Activated naive CD8-positive, alpha-beta T cell treated with anti-CD3 and anti-CD28 coated beads for 36 hours (primary cell): ENCODE measurements at regions not wholly inside any gene's neighbourhood (a gene's known extent, or its start where the extent isn't known, plus 50 kb on each side); places are given as distances from the start of the nearest gene placed in this dataset.
"Not testable (repeated sequence)": the region's sequence is repeated elsewhere in the genome, so short reads cannot be mapped to it uniquely, and the experiment has no call there.

ENCODE experiments used
- DNase-seq: peaks from one replicate; pipeline ENCODE4 v3.0.0; 2021
- H3K27ac Mint-ChIP-seq: one replicate; pipeline ENCODE4 v1.8.0; 2022; ENCODE audit warnings: mild to moderate bottlenecking, moderate library complexity, mixed read lengths
- H3K27me3 Mint-ChIP-seq: one replicate; pipeline ENCODE4 v1.8.0; 2022; ENCODE audit warnings: mild to moderate bottlenecking, mixed read lengths
- H3K36me3 Mint-ChIP-seq: one replicate; pipeline ENCODE4 v1.8.0; 2021; ENCODE audit warnings: mild to moderate bottlenecking, mixed read lengths
- H3K4me1 Mint-ChIP-seq: one replicate; pipeline ENCODE4 v1.8.0; 2021; ENCODE audit warnings: mixed read lengths
- H3K4me3 Mint-ChIP-seq: one replicate; pipeline ENCODE4 v1.8.0; 2022; ENCODE audit warnings: mild to moderate bottlenecking, moderate library complexity, mixed read lengths
- H3K9me3 Mint-ChIP-seq: one replicate; pipeline ENCODE4 v1.8.0; 2022; ENCODE audit warnings: mixed read lengths

DNA sequence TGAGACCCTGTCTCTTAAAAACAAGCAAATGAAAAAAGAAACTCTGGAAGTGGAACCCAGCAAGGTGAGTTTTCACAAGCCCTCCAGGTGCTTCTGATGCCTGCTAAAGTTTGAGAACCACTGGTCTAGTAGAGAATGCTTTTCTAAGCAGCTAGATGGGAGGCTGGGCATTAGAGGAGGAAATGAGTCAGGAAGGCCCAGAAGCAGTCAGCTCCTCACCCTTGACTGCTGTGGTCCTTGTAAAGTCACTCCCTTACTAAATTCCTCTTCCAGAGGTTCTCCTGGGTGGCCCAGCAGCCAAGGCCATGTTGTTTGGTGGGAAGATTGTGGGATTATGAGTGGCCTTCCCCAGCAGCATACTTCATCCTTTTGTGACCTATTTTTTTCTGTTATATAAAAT, 52.0 kb upstream of the FYN start:
- no peak overlapping the region for H3K4me3 Mint-ChIP-seq
- no peak overlapping the region for H3K27ac Mint-ChIP-seq
- H3K4me1 Mint-ChIP-seq, result peaks cover 28% of the 10 kb centered on the region
- H3K27me3 Mint-ChIP-seq, result no peaks in the 10 kb centered on the region
- H3K9me3 Mint-ChIP-seq, result no peaks in the 10 kb centered on the region
- H3K36me3 Mint-ChIP-seq, result no peaks in the 10 kb centered on the region
- DNase-seq, result no peak

DNA sequence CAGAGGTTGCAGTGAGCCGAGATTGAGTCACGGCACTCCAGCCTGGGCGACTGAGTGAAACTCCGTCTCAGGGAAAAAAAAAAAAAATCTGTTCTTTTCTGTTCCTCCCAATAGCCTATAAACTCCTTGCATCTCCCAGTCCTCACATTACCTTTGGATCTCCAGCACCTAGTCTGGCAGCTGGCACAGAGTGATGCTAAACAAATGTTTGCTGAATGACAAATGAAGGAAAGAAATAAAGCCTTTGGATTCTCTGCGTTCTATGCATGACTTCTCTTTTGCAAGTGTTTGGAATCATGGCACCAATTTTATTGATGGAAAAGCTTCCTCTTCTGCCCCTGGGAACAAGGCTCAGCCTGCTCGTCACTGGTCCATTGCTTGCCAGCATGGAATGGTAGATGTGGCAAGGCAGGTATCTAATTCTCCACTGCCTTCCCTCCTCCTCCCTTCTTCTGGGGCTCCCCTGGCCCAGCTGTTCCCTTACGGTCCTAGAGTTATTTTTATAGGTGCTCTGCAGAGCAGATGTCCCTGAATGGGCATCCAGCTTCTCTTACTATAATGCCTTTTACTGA, 53.6 kb upstream of the FYN start:
- H3K27ac Mint-ChIP-seq, result no peak overlapping the region
- peaks cover 4% of the 10 kb centered on the region for H3K36me3 Mint-ChIP-seq
- H3K9me3 Mint-ChIP-seq, result peaks cover 9% of the 10 kb centered on the region
- DNase-seq, result no peak
- no peak overlapping the region for H3K4me3 Mint-ChIP-seq
- H3K27me3 Mint-ChIP-seq, result no peaks in the 10 kb centered on the region
- peaks cover 28% of the 10 kb centered on the region for H3K4me1 Mint-ChIP-seq

DNA sequence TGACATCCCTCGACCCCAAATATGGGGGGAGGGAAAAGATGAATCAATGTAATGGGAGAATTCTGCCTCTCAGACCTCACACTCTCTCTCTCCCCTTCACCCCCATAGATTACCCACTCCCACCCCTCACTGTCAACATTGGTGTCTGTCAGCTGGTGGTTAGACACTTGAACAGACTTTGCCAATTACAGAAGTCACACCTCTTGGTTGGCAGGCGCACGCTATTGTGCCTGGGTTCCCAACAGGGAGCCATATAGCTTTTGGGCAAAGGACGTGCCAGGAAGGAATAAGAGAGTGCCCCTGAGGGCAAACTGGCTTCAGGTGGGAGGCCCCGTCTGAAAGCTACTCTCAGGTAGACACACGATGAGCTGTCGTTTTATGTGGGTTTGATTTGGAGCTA, 54.1 kb upstream of the FYN start:
- DNase-seq, result no peak
- Mint-ChIP-seq H3K9me3 (peaks cover 14% of the 10 kb centered on the region), H3K36me3 (peaks cover 9% of the 10 kb centered on the region), H3K4me1 (peaks cover 24% of the 10 kb centered on the region), H3K27me3 (no peaks in the 10 kb centered on the region), H3K27ac (no peak overlapping the region), H3K4me3 (no peak overlapping the region)

DNA sequence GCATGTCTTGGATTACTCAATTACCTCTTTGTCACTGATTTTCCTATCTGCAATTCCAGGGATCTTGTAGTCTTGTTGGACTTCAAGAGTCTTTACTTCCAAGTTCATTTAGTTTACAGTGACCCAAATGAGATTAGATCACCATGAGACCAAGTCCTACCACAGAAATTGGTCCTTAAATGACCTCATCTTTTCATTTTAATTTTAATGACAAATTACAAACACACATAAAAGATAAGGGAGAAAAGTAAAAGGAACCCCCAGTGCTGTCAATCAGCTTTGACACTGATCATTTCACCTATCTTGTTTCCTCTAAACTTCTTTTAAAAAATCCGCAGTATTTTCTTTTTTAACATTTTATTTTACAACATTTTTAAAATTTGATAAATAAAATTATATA, 54.9 kb upstream of the FYN start:
- Mint-ChIP-seq H3K27me3 (no peaks in the 10 kb centered on the region), H3K27ac (no peak overlapping the region), H3K36me3 (peaks cover 11% of the 10 kb centered on the region), H3K4me3 (no peak overlapping the region), H3K4me1 (peaks cover 16% of the 10 kb centered on the region), H3K9me3 (peaks cover 20% of the 10 kb centered on the region)
- no peak for DNase-seq

DNA sequence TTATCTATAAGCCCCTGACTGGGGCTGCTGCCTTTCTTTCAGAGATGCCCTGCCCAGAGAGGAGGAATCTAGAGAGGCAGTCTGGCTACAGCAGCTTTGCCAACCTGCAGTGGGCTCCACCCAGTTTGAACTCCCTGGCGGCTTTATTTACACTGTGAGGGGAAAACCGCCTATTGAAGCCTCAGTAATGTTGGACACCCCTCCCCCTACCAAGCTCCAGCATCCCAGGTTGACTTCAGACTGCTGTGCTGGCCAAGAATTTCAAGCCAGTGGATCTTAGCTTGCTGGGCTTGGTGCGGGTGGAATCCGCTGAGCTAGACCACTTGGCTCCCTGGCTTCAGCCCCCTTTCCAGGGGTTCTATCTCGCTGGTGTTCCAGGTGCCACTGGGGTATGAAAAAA, 61.4 kb upstream of the FYN start:
- not testable (repeated sequence) for DNase-seq, H3K27me3 Mint-ChIP-seq, H3K27ac Mint-ChIP-seq, H3K4me3 Mint-ChIP-seq, H3K4me1 Mint-ChIP-seq
- peaks cover 23% of the 10 kb centered on the region for H3K9me3 Mint-ChIP-seq
- peaks cover 11% of the 10 kb centered on the region for H3K36me3 Mint-ChIP-seq

DNA sequence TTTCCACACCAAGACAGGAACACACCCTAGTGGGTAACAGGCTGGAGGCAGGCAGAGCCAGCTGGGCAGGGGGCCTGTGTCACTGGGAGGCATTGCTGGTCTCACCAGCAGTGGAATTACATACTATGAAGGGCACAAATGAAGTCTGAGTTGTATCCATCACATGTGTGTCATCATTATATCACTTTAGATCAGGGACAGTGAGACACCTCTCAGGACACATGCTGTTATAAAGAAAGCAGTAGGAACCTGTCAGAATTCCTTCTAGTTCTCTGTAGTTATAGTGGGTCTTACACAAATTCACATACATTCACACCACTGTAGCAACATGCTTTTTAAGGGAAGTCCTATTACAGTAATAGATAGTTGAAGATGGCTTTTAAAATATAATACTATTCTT, 63.5 kb upstream of the FYN start:
- no peaks in the 10 kb centered on the region for H3K4me1 Mint-ChIP-seq
- peaks cover 8% of the 10 kb centered on the region for H3K36me3 Mint-ChIP-seq
- H3K4me3 Mint-ChIP-seq, result no peak overlapping the region
- no peaks in the 10 kb centered on the region for H3K27me3 Mint-ChIP-seq
- no peak overlapping the region for H3K27ac Mint-ChIP-seq
- peaks cover 15% of the 10 kb centered on the region for H3K9me3 Mint-ChIP-seq
- DNase-seq, result no peak

DNA sequence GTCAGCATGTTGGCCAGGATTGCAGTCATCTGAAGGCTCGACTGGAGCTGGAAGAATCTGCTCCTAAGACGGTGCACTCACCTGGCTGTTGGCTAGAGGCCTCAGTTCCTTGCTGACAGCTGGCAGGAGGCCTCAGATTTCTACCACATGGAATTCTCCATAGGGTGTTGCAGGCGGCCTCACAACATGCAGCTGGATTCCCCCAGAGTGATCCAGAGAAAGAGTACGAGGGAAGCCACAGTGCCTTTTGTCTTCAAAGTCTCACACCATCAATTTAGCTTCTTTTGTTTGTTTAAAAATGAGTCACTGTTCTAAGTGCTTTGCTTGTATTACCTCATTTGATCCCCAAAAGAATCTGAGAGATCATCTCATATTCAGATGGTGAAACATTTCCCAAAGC, 65.5 kb upstream of the FYN start:
- H3K4me3 Mint-ChIP-seq, result no peak overlapping the region
- H3K27me3 Mint-ChIP-seq, result no peaks in the 10 kb centered on the region
- DNase-seq, result no peak
- H3K9me3 Mint-ChIP-seq, result peaks cover 4% of the 10 kb centered on the region
- no peaks in the 10 kb centered on the region for H3K36me3 Mint-ChIP-seq
- H3K4me1 Mint-ChIP-seq, result no peaks in the 10 kb centered on the region
- no peak overlapping the region for H3K27ac Mint-ChIP-seq

DNA sequence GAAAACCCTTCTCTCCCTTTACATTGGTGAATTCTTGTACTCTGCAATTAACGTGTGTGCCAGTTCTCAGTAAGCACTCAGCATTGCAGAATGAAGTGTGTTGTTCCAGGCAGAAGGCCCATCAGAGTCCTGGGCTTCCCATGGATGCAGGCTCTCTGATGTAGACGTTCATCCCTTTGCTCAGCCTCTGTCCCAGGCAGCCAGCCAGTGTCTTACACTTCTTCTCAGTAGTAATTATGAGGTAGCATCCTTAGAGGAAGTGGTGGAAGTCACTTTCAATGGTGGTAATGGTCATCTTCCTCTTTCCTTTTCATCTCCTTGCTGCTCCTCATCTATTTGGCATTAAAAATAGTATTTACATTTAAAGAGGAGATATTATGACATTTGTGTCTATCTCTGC, 66.7 kb upstream of the FYN start:
- Mint-ChIP-seq H3K4me1 (no peaks in the 10 kb centered on the region), H3K27me3 (no peaks in the 10 kb centered on the region), H3K36me3 (no peaks in the 10 kb centered on the region), H3K27ac (no peak overlapping the region), H3K4me3 (no peak overlapping the region), H3K9me3 (peaks cover 4% of the 10 kb centered on the region)
- no peak for DNase-seq

DNA sequence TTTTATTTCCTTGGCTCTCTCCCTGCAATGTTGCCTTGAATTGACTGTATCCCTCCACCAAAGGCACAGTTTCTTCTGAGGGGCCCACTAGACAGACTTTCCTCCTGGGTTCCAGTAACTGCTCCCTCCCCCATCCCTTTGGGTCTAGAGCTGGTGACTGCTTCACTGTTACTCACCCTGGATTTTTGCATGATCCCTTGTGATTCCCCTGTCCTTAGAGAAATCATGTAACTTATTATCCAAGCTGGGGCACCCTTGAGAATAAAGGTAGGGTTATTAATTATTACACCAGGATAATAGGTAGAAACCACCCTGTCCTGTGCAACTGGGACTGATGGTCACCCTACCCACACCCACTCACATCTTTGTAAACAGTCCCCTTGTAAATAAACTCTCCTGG, 67.5 kb upstream of the FYN start:
- Mint-ChIP-seq H3K36me3 (no peaks in the 10 kb centered on the region), H3K4me3 (no peak overlapping the region), H3K4me1 (no peaks in the 10 kb centered on the region), H3K9me3 (peaks cover 4% of the 10 kb centered on the region), H3K27me3 (no peaks in the 10 kb centered on the region), H3K27ac (no peak overlapping the region)
- DNase-seq, result no peak

DNA sequence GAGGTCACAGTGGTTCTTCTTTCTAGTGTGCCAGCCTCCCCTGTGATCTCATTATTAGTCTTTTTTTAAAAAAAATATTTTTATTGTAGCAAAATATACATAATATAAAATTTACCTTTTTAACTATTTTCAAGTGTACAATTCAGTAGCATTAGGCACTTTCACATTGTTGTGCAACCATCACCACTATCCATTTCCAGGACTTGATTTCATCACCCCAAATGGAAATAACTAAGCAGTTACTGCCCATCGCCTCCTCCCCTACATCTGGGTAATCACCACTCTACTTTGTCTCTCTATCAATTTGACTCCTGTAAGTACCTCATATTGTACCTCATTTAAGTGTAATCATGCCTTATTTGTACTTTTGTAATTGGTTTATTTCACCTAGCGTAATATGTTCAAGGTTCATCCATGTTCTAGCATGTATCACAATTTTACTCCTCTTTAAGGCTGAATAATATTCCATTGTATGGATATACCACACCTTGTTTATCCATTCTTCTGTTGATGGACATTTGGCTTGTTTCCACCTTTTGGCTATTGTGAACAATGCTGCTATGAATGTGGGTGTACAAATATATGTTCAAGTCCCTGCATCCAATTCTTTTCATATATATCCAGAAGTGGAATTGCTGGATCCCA, 68.6 kb upstream of the FYN start:
- H3K4me1 Mint-ChIP-seq, result no peaks in the 10 kb centered on the region
- H3K4me3 Mint-ChIP-seq, result no peak overlapping the region
- peaks cover 4% of the 10 kb centered on the region for H3K9me3 Mint-ChIP-seq
- no peaks in the 10 kb centered on the region for H3K36me3 Mint-ChIP-seq
- H3K27ac Mint-ChIP-seq, result no peak overlapping the region
- no peaks in the 10 kb centered on the region for H3K27me3 Mint-ChIP-seq
- DNase-seq, result no peak

DNA sequence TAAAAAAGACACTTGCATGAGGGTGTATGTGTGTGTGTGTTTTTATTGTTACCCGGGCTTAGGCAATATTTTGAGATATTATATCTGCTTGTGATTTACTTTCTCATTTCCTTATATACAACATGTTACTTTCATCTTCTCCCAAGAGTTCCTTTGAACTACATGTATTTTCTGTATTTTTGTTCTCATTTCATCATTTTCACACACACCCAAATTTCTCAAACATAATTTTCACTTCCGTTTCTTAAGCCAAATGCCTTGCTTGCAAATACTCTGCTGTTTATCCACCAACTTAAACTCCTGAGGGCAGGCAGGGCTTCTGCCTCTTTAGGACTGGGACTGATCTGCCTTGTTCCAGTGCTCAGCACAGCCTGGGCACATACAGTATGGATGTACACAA, 69.3 kb upstream of the FYN start:
- H3K27me3 Mint-ChIP-seq, result no peaks in the 10 kb centered on the region
- DNase-seq, result no peak
- no peaks in the 10 kb centered on the region for H3K4me1 Mint-ChIP-seq
- H3K4me3 Mint-ChIP-seq, result no peak overlapping the region
- H3K27ac Mint-ChIP-seq, result no peak overlapping the region
- no peaks in the 10 kb centered on the region for H3K36me3 Mint-ChIP-seq
- H3K9me3 Mint-ChIP-seq, result peaks cover 4% of the 10 kb centered on the region

DNA sequence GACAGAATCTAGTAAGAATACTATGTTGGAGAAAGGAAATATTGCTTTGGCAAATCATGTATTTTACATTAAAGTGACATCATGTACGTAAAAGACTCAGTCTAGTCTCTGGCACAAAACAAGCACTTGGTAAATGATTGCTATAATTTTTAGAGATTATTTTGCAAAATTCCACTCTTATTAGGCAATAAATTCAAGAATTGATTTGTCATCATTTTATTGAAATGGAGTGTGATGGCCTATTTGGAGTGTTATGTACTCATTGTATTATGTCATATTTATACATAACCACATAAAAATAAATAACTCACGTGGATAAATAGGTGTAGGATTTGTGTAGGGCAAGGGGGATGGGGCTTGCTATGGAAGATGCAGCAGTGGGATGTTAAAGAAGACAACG, 70.0 kb upstream of the FYN start:
- DNase-seq, result no peak
- Mint-ChIP-seq H3K27ac (no peak overlapping the region), H3K27me3 (no peaks in the 10 kb centered on the region), H3K4me1 (no peaks in the 10 kb centered on the region), H3K36me3 (no peaks in the 10 kb centered on the region), H3K4me3 (no peak overlapping the region), H3K9me3 (peaks cover 4% of the 10 kb centered on the region)

DNA sequence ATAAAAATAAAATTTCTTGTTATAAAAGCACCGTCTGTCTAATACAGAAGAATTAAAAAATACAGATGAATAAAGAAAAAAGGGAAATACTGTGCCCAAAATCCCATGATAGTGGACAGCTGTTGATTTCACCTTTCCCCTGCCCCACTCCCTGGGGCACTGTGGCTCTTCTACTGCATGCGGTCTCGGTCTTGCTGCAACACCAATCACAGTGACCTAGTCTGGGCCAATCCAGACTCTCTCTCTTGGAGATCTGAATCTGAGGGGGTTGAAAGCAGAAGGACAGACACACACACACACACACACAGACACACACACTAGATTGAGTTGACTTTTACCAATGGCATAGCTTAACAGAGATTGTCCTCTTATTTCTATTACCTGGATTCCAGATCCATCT, 70.5 kb upstream of the FYN start:
- H3K4me3 Mint-ChIP-seq, result no peak overlapping the region
- peaks cover 4% of the 10 kb centered on the region for H3K9me3 Mint-ChIP-seq
- no peaks in the 10 kb centered on the region for H3K36me3 Mint-ChIP-seq
- no peak for DNase-seq
- H3K4me1 Mint-ChIP-seq, result no peaks in the 10 kb centered on the region
- no peak overlapping the region for H3K27ac Mint-ChIP-seq
- H3K27me3 Mint-ChIP-seq, result no peaks in the 10 kb centered on the region

DNA sequence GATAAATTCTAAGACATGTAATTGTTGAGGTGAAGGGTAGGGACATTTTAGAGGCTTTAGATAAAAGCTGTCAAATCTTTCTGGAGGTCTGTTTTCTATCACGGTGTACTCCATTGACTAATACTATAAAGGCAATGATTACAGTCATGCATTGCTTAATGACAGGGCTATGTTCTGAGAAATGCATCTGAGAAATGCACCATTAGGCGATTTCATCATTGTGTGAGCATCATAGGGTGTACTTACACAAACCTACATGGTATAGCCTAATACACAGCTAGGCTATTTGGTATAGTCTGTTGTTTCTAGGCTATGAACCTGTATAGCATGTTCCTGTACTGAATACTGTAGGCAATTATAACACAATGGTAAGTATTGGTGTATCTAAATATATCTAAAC, 71.3 kb upstream of the FYN start:
- H3K27ac Mint-ChIP-seq, result no peak overlapping the region
- peaks cover 4% of the 10 kb centered on the region for H3K9me3 Mint-ChIP-seq
- no peak for DNase-seq
- no peaks in the 10 kb centered on the region for H3K27me3 Mint-ChIP-seq
- H3K4me3 Mint-ChIP-seq, result no peak overlapping the region
- H3K4me1 Mint-ChIP-seq, result no peaks in the 10 kb centered on the region
- no peaks in the 10 kb centered on the region for H3K36me3 Mint-ChIP-seq

DNA sequence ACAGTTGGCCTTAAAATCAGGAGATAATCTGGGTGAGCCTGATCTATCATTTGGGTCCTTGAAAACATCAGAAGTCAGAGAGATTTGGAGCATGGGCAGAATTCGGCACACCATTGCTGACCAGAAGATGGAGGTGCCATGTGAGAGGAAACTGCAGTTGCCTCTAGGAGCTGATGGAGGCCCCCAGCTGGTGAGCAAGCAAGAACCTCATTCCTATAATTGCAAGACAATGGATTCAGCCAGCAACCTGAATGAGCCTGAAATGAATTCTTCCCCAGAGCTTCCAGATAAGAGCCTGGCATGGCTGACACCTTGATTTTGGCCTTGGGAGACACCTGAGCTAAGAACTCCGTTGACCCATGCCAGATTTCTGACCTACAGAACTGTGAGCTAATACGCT, 76.3 kb upstream of the FYN start:
- DNase-seq, result no peak
- H3K9me3 Mint-ChIP-seq, result no peaks in the 10 kb centered on the region
- peaks cover 4% of the 10 kb centered on the region for H3K4me1 Mint-ChIP-seq
- H3K27ac Mint-ChIP-seq, result no peak overlapping the region
- H3K27me3 Mint-ChIP-seq, result no peaks in the 10 kb centered on the region
- H3K36me3 Mint-ChIP-seq, result no peaks in the 10 kb centered on the region
- H3K4me3 Mint-ChIP-seq, result no peak overlapping the region

DNA sequence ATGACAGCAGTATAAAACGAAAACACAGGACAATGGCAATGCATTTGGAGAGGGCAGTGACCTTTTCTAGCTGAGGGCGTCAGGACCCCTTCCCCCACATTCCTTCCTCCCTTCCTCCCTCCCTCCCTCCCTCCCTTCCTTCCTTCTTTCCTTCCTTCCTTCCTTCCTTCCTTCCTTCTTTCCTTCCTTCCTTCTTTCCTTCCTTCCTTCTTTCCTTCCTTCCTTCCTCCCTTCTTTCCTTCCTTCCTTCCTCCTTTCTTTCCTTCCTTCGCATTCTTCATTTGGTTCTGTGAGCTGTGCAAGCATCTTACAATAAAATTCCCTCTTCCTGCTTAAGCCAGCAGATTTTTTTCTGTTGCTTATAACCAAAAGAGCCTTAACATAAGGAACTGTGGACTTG, 76.7 kb upstream of the FYN start:
- DNase-seq, H3K9me3 Mint-ChIP-seq, H3K27ac Mint-ChIP-seq, H3K36me3 Mint-ChIP-seq, H3K4me1 Mint-ChIP-seq, H3K27me3 Mint-ChIP-seq, H3K4me3 Mint-ChIP-seq: not testable (repeated sequence)
